HG03354 (cell line): ENCODE measurements at regions not wholly inside any gene's neighbourhood (a gene's known extent, or its start where the extent isn't known, plus 50 kb on each side); places are given as distances from the start of the nearest gene placed in this dataset.

Experiments
- ATAC-seq: cut with Tn5 transposase; IDR thresholded peaks from one replicate; pipeline ENCODE4 v1.9.1; 2021; ENCODE audit warnings: mild to moderate bottlenecking; ENCODE audit not compliant: unreplicated experiment, poor library complexity, severe bottlenecking

GRCh38 chr4:142960126-142960525, 114.0 kb upstream of the INPP4B start:
- ATAC-seq: no peak

- ATAC-seq: no peak
Observed at GRCh38 chr4:142960867-142961644, 115.0 kb upstream of the INPP4B start.

- peak; percentile 60 for ATAC-seq
Observed at GRCh38 chr4:142961866-142962265, 115.8 kb upstream of the INPP4B start.

GRCh38 chr4:142974328-142974727, 128.2 kb upstream of the INPP4B start:
- ATAC-seq: no peak

- ATAC-seq: no peak
Observed at GRCh38 chr4:142975618-142976017, 129.5 kb upstream of the INPP4B start.

- ATAC-seq: no peak
Observed at GRCh38 chr4:142976482-142976881, 130.4 kb upstream of the INPP4B start.

GRCh38 chr4:142977182-142977581, 131.1 kb upstream of the INPP4B start:
- no peak for ATAC-seq

- ATAC-seq: no peak
Observed at GRCh38 chr4:142983065-142983464, 137.0 kb upstream of the INPP4B start.

- ATAC-seq: no peak
Observed at GRCh38 chr4:142983589-142983988, 137.5 kb upstream of the INPP4B start.

- ATAC-seq: no peak
Observed at GRCh38 chr4:142984871-142985585, 138.9 kb upstream of the INPP4B start.

- ATAC-seq: no peak
Observed at GRCh38 chr4:143016171-143016570, 168.5 kb upstream of the USP38 start.

- ATAC-seq: no peak
Observed at GRCh38 chr4:143017210-143017609, 167.5 kb upstream of the USP38 start.

GRCh38 chr4:143019351-143019750, 165.4 kb upstream of the USP38 start:
- ATAC-seq: no peak

GRCh38 chr4:143021384-143021783, 163.3 kb upstream of the USP38 start:
- peak; percentile 74 for ATAC-seq

GRCh38 chr4:143023239-143023918, 161.3 kb upstream of the USP38 start:
- peak; percentile 38 for ATAC-seq

GRCh38 chr4:143025081-143025704, 159.5 kb upstream of the USP38 start:
- ATAC-seq: peak; percentile 63

- no peak for ATAC-seq
Observed at GRCh38 chr4:143026459-143027170, 158.1 kb upstream of the USP38 start.

GRCh38 chr4:143035661-143036060, 149.1 kb upstream of the USP38 start:
- ATAC-seq: no peak

- ATAC-seq: no peak
Observed at GRCh38 chr4:143036443-143036842, 148.3 kb upstream of the USP38 start.

GRCh38 chr4:143046454-143046853, 138.3 kb upstream of the USP38 start:
- no peak for ATAC-seq
